ENCODE measurements at regions not wholly inside any gene's neighbourhood (a gene's known extent, or its start where the extent isn't known, plus 50 kb on each side); places are given as distances from the start of the nearest gene placed in this dataset.

DNA sequence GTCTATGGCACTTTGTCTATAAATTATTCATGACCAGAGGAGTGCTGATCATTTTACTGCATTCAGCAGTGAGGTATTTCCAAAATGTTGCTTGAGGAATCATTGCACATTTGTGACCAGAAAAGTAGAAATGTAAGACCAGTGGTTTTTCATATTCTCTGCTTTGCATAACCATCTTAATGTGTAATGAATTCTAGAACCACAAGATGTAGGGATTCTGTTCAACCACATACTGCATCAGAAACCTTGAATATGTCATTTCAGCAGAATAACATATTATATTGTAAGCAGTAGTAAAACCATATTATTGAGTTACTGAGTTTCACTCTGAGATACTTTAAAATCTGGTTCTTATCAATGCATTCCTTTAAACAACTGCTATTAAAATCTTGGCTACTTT, 1243.4 kb downstream of the MAT2B start:
- no peak for DNase-seq

GRCh38 chr5:164753434-164753833, 1248.0 kb downstream of the MAT2B start:
- no peak for DNase-seq

- no peak for DNase-seq
These were observed 1257.8 kb downstream of the MAT2B start for GRCh38 chr5:164763206-164763605.

- no peak for DNase-seq
These were observed 1266.7 kb downstream of the MAT2B start for GRCh38 chr5:164772122-164772521.

GRCh38 chr5:164784230-164784629, 1278.8 kb downstream of the MAT2B start:
- DNase-seq: no peak

GRCh38 chr5:164798110-164798509, 1292.7 kb downstream of the MAT2B start:
- no peak for DNase-seq

- DNase-seq: no peak
These were observed 1294.0 kb downstream of the MAT2B start for GRCh38 chr5:164799391-164799790.

DNA sequence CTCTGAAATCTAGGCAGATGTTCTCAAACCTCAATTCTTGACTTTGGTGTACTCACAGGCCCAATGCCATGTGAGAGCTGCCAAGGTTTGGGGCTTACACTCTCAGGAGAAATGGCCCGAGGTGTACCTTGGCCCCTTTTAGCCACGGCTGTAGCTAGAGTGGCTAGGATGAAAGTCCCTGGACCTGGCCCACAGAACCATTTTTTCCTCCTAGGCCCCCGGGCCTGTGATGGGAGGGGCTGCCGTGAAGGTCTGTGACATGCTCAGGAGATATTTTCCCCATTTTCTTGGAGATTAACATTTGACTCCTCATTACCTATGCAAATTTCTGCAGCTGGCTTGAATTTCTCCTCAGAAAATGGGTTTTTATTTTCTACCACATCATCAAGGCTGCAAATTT, 1296.5 kb downstream of the MAT2B start:
- no peak for DNase-seq

DNA sequence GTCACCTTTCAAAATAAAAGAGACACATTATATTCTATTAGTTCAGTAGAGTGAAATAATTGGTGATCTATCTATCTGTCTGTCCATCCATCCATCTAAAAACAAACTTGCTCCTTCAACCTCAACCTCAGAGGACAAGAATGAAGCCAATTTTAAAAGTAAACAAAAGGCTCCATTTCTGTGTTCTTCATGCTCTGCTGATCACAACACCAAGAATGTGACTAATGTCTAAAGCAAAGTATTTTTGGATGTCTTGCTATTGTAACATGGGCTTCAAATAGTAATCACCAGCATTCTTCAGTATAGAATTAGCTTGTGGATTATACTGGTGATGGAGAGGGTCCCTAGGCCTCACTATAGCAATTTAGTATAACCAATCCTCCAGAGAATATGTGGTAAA, 1304.4 kb downstream of the MAT2B start:
- no peak for DNase-seq

GRCh38 chr5:164818445-164818844, 1313.0 kb downstream of the MAT2B start:
- DNase-seq: no peak

DNA sequence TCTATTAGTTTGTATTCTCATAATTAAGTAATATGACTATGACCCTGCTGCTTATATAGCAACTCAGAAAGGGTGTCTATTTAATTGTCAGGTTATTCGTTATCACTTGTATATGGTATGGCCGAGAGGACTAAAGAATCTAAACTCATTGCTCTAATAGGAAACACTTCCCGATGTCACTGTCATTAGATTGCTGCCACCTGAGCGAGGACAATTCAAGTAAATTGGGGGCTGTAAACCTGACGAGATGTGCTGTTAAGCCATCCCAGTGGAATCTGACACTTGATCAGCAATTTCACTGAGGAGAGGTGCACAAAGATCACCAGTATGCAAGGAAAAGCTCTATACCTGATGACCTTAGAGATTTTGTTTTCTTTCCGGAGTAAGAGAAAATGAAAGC, 1319.3 kb downstream of the MAT2B start:
- DNase-seq: no peak

DNA sequence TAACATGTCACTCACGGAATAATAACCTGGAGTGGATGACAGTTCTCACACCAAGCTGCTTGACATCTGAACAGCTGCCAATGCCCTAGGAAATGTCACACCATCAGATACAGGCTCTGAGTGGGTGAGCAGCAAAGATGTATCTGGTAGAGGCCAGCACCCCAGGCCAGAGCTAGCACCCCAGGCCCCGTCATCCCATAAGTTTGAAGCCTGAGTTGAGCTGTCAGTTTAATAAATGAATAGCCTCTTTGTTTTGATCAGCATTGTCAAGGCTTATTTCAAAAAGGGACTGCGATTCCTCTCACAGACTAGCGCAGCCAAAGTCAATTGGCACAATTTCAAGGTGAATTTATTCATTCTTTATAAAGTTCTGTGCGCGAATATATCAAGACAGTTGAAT, 1327.1 kb downstream of the MAT2B start:
- no peak for DNase-seq

DNA sequence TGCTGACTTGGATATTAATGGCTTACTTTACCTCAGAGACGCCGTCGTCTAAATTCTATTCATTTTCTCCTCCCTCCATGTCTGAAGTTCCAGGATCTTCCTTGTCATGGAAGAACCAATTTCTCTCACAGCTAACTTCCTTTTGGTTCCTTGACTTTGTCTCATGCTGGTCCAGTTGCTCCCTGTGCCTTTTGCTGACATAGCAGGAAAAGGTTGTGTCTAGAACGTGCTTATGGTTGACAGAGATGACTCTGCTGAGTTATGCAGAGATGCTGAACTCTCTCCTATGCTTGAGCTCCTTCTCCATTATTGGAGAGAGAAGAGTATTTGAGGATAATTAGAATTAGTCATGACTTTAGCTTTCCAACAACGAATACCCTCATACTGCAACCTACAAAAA, 1338.9 kb downstream of the MAT2B start:
- no peak for DNase-seq

GRCh38 chr5:164860896-164861295, 1355.5 kb downstream of the MAT2B start:
- no peak for DNase-seq

- no peak for DNase-seq
These were observed 1356.2 kb downstream of the MAT2B start for GRCh38 chr5:164861610-164862009.

- no peak for DNase-seq
These were observed 1363.3 kb downstream of the MAT2B start for GRCh38 chr5:164868761-164869160.

DNA sequence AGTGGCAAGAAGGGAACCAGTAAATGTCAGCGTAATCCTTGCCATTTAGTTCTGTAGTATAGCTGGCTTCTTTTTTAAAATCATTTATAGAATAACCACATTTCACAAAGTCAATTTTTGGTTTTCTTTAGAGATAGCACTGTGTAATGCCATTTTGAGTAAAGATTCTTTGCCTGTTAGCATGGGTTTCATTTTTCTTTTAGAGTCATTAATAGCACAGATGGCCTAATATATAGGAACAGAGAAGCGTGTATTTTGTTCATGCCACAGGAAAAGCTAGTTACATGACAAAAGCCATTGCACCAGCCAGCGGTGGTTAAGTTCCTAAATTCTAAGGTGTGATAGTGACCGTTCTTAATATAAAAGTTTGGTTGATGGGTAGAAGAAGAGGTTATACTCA, 1363.9 kb downstream of the MAT2B start:
- no peak for DNase-seq

- DNase-seq: no peak
These were observed 1371.4 kb downstream of the MAT2B start for GRCh38 chr5:164876793-164877192.

- no peak for DNase-seq
These were observed 1376.0 kb downstream of the MAT2B start for GRCh38 chr5:164881442-164881841.

GRCh38 chr5:164885179-164885578, 1379.8 kb downstream of the MAT2B start:
- no peak for DNase-seq

GRCh38 chr5:164893071-164893470, 1387.7 kb downstream of the MAT2B start:
- no peak for DNase-seq

GRCh38 chr5:164898705-164899104, 1393.3 kb downstream of the MAT2B start:
- no peak for DNase-seq

DNA sequence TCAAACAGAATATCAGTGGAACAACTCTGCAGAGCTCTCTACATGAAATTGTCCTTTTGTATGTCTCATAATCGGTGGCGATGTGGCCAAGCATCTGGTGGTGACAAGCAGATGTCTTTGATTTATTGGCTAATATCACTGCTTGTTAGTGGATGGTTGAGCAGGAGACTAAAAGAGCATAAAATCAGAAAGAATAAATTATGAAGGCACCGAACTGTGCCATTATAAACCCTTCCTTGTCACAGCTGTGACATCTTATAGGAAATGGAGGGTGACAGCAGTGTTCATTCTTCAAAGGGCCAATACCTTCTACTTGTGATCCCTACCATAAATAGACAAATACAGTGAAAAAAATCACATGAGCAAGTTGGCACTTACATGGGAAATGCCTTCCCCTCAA, 1404.3 kb downstream of the MAT2B start:
- DNase-seq: no peak

DNA sequence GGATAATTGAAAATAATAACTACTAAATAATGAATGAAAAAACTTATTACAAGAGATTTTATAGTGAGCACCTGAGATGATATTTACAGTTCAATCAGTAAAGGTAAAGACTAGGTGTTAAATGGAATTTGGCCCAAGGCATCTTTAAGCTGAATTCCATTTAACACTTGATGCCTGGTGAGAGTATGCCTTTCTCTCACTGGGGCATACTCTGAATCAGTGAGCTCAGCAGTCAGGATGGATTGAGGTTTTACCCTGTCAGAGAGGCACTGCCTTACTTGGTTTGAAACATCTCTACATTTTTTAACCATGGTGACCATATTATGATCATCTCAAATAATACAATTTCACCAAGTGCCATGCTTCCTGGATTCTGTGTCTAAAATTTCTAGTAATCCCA, 1416.3 kb downstream of the MAT2B start:
- no peak for DNase-seq

- no peak for DNase-seq
These were observed 1428.6 kb downstream of the MAT2B start for GRCh38 chr5:164934039-164934438.

DNA sequence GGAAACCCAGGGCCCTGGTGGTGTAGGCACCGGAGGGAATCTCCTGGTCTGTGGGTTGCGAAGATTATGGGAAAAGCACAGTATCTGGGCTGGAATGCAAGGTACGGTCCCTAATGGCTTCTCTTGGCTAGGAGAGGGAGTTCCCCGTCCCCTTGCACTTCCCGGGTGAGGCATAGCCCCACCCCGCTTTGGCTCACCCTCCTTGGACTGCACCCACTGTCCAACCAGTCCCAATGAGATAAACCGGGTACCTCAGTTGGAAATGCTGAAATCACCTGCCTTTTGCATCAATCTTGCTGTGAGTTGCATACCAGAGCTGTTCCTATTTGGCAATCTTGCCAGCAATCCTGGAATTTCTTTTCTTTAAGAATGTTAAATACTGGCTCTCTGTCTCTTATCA, 1429.1 kb downstream of the MAT2B start:
- DNase-seq: no peak

Data from activated CD4-positive, alpha-beta T cell treated with anti-CD3 and anti-CD28 coated beads, Interleukin-10, Interleukin-2, amounts not matched to agents 100 ng/mL and 50 ng/mL, durations not matched to agents 16 hours and 8 hours (primary cell).